ENCODE measurements at regions not wholly inside any gene's neighbourhood (a gene's known extent, or its start where the extent isn't known, plus 50 kb on each side); places are given as distances from the start of the nearest gene placed in this dataset.

DNA sequence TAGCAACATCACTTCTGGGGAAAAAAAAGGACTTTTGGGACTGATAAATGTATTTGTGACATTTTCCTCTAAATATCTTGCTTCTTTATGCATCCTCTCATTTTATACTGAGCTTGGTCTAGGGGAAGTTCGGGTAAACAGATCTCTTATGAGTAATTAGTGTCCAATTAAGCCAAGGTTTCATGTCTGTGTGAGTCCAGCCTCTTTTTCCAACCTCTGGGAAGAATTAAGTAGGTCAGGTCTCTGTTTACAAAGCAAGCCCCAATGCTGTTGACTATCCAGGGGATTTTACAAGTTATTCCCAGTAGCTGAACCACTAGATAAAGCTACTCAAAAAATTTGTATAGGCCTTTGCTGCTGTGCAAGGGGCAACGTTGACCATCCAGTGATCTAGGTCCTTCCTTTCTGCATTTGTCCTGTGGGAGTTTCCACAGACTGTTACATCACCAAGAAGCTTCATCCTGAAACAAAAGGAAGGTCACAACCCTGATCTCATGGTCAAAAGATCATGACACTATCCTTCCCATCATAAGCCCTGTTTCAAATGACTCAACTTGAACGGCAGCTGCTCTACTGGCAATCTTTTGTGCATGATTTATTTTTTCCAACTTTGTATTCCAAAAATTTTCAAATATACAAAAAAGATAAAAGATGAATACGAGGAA is 74.3 kb downstream of the ETS2 start:
- no peak for FAIRE-seq
- intact Hi-C loops (cut with micrococcal nuclease) (no loop called here), dilution Hi-C loops (cut with MboI; ENCODE audit: extremely low pct_ligation_motif_present, low sequenced_read_pairs) (no loop called here)
- ChIA-PET CTCF (no interaction called here), POLR2A (no interaction called here)
- H3K9ac ChIP-seq (replicated peaks; ENCODE audit: extremely low read depth, insufficient read depth, low read length): no peak overlapping the region
- H3K27ac ChIP-seq (ENCODE audit: insufficient read depth, low read depth, low read length): no peak overlapping the region
- no TSS peak for BruUV-seq (replicated peaks)
- no peak for DNase-seq (ENCODE audit: low read depth, low spot score)
- no peaks in the 10 kb centered on the region for H3K36me3 ChIP-seq (ENCODE audit: control insufficient read depth in 2 of 2, extremely low read depth in 1 of 2, insufficient read depth in 2 of 2, low read length in 2 of 2)
- no peaks in the 10 kb centered on the region for H3K9me3 ChIP-seq (replicated peaks; ENCODE audit: control insufficient read depth, insufficient read depth, low read length)
- no peak overlapping the region for H3K4me2 ChIP-seq (ENCODE audit: insufficient read depth, low read length)
- no peak overlapping the region for H2AFZ ChIP-seq (ENCODE audit: low read depth, low read length)
- H3K4me1 ChIP-seq (ENCODE audit: control insufficient read depth, extremely low read depth, insufficient read depth, low read length): no peaks in the 10 kb centered on the region
- no peaks in the 10 kb centered on the region for H4K20me1 ChIP-seq (replicated peaks; ENCODE audit: control insufficient read depth, extremely low read depth, insufficient read depth, low read length)
- no peak for TF ChIP-seq POLR2AphosphoS5 (IDR thresholded peaks at IDR 0.05; ENCODE audit: insufficient read depth, low read depth, low read length)
- TF ChIP-seq GATA2 (IDR thresholded peaks at IDR 0.05; ENCODE audit: insufficient read depth, insufficient read length, low read depth, low read length): no peak
- TF ChIP-seq MAX (IDR thresholded peaks at IDR 0.05; ENCODE audit: insufficient read depth, insufficient read length): no peak
- TF ChIP-seq FOS (IDR thresholded peaks at IDR 0.05; ENCODE audit: borderline replicate concordance, insufficient read depth, low read length): no peak
- TF ChIP-seq JUN (IDR thresholded peaks at IDR 0.05; ENCODE audit: borderline replicate concordance, insufficient read depth, insufficient read length, low read depth): no peak
- TF ChIP-seq EZH2 (IDR thresholded peaks at IDR 0.05; ENCODE audit: borderline replicate concordance, low read depth, low read length, severe bottlenecking): no peak
- TF ChIP-seq CTCF (IDR thresholded peaks at IDR 0.05; ENCODE audit: extremely low read depth in 1 of 2, insufficient read depth in 1 of 2, low read depth in 1 of 2, low read length in 2 of 2): no peak
- no peak for TF ChIP-seq MYC (IDR thresholded peaks at IDR 0.05; ENCODE audit: low read depth, low read length)
- TF ChIP-seq POLR2A (IDR thresholded peaks at IDR 0.05; ENCODE audit: low read depth, low read length): no peak
- peaks cover 0 to 2% of the 10 kb centered on the region in 2 experiments for H3K27me3 ChIP-seq (ENCODE audit: control insufficient read depth in 2 of 2, insufficient read depth in 2 of 2, low read length in 2 of 2)
- no peaks in the 10 kb centered on the region for H3K9me1 ChIP-seq (replicated peaks; ENCODE audit: control insufficient read depth, extremely low read depth, insufficient read depth, low read length)
- no peak overlapping the region for H3K4me3 ChIP-seq (replicated peaks in 1 of 3; ENCODE audit: insufficient read depth in 1 of 3, low read depth in 1 of 3, low read length in 3 of 3)
- H3K79me2 ChIP-seq (ENCODE audit: control insufficient read depth, insufficient read depth, low read length): no peaks in the 10 kb centered on the region

All from endothelial cell of umbilical vein (primary cell).